Loucy (cell line): ENCODE measurements at regions not wholly inside any gene's neighbourhood (a gene's known extent, or its start where the extent isn't known, plus 50 kb on each side); places are given as distances from the start of the nearest gene placed in this dataset.

Experiments used
- H2AFZ ChIP-seq: fragments of 200-600 bp; sonication (generic); 2 replicates; pipeline ENCODE4 v1.6.0; 2016; ENCODE audit warnings: antibody characterized with exemption, mild to moderate bottlenecking, low read length, moderate library complexity
- H3F3A ChIP-seq: fragments of 200-600 bp; 2 replicates; pipeline ENCODE4 v1.6.0; 2016; ENCODE audit warnings: antibody characterized with exemption, low read depth, mild to moderate bottlenecking
- H3K27me3 ChIP-seq: fragments of 200-600 bp; sonication (generic); 2 replicates; pipeline ENCODE4 v1.6.1; 2014; ENCODE audit warnings: low read length, mild to moderate bottlenecking; ENCODE audit not compliant: insufficient read depth, poor library complexity, severe bottlenecking
- H3K36me3 ChIP-seq: fragments of 200-600 bp; sonication (generic); 2 replicates; pipeline ENCODE4 v1.6.1; 2016; ENCODE audit warnings: low read length; ENCODE audit not compliant: insufficient read depth
- H3K4me1 ChIP-seq: fragments of 200-600 bp; sonication (generic); 2 replicates; pipeline ENCODE4 v1.5.1; 2014; ENCODE audit warnings: low read length, mild to moderate bottlenecking; ENCODE audit not compliant: insufficient read depth, poor library complexity, severe bottlenecking
- H3K4me2 ChIP-seq: fragments of 200-600 bp; sonication (generic); 2 replicates; pipeline ENCODE4 v1.6.0; 2014; ENCODE audit warnings: antibody characterized with exemption, low read length, low read depth, mild to moderate bottlenecking; ENCODE audit not compliant: poor library complexity, severe bottlenecking
- H3K4me3 ChIP-seq: fragments of 200-600 bp; sonication (generic); 2 replicates; pipeline ENCODE4 v1.5.1; 2014; ENCODE audit warnings: low read length, mild to moderate bottlenecking, mixed read lengths; ENCODE audit not compliant: poor library complexity, severe bottlenecking
- H3K79me2 ChIP-seq: fragments of 200-600 bp; sonication (generic); 2 replicates; pipeline ENCODE4 v1.6.1; 2014; ENCODE audit warnings: low read length; ENCODE audit not compliant: insufficient read depth
- H3K9ac ChIP-seq: fragments of 200-600 bp; sonication (generic); 2 replicates; pipeline ENCODE4 v1.6.0; 2014; ENCODE audit warnings: mild to moderate bottlenecking, low read depth, low read length, moderate library complexity; ENCODE audit not compliant: poor library complexity, severe bottlenecking
- H3K9me2 ChIP-seq: fragments of 200-600 bp; sonication (generic); replicated peaks from 2 replicates; pipeline ENCODE4 v1.6.1; 2016; ENCODE audit warnings: low read depth, low read length, mixed read lengths
- H3K9me3 ChIP-seq: fragments of 200-600 bp; sonication (generic); 2 replicates; pipeline ENCODE4 v1.6.1; 2014; ENCODE audit warnings: mild to moderate bottlenecking, antibody characterized with exemption, low read length, low read depth; ENCODE audit not compliant: insufficient read depth
- H4K20me1 ChIP-seq: fragments of 200-600 bp; sonication (generic); 2 replicates; pipeline ENCODE4 v1.6.0; 2014; ENCODE audit warnings: antibody characterized with exemption, low read length, mild to moderate bottlenecking; ENCODE audit not compliant: insufficient read depth, poor library complexity, severe bottlenecking
- CTCF ChIP-seq: fragments of 200-600 bp; sonication (generic); conservative IDR thresholded peaks from 2 replicates; pipeline ENCODE4 v1.5.1; 2014; ENCODE audit warnings: mild to moderate bottlenecking, antibody characterized with exemption, low read length
- EZH2phosphoT487 ChIP-seq: fragments of 200-600 bp; IDR thresholded peaks from 2 replicates; pipeline ENCODE4 v1.6.1; 2018; ENCODE audit warnings: antibody characterized with exemption, mild to moderate bottlenecking, moderate library complexity, borderline replicate concordance

GRCh38 chr12:124085419-124086296 is 112.6 kb downstream of the ZNF664 start:
- Histone ChIP-seq H3K4me3 (no peak overlapping the region), H3F3A (no peaks in the 10 kb centered on the region), H3K9me3 (no peaks in the 10 kb centered on the region), H3K79me2 (no peaks in the 10 kb centered on the region), H3K9ac (no peak overlapping the region), H3K27me3 (no peaks in the 10 kb centered on the region), H2AFZ (no peak overlapping the region), H4K20me1 (no peaks in the 10 kb centered on the region), H3K4me2 (no peak overlapping the region), H3K36me3 (no peaks in the 10 kb centered on the region), H3K9me2 (no peaks in the 10 kb centered on the region), H3K4me1 (no peaks in the 10 kb centered on the region)
- TF ChIP-seq EZH2phosphoT487 = no peak
- TF ChIP-seq CTCF = no peak

GRCh38 chr12:124086299-124086898 is 113.4 kb downstream of the ZNF664 start:
- H3K4me1 ChIP-seq = no peaks in the 10 kb centered on the region
- H3K9ac ChIP-seq = no peak overlapping the region
- H2AFZ ChIP-seq = no peak overlapping the region
- no peaks in the 10 kb centered on the region for H4K20me1 ChIP-seq
- TF ChIP-seq EZH2phosphoT487 = no peak
- no peaks in the 10 kb centered on the region for H3K79me2 ChIP-seq
- no peaks in the 10 kb centered on the region for H3K36me3 ChIP-seq
- H3K9me3 ChIP-seq = no peaks in the 10 kb centered on the region
- no peak overlapping the region for H3K4me2 ChIP-seq
- no peak overlapping the region for H3K4me3 ChIP-seq
- no peaks in the 10 kb centered on the region for H3K27me3 ChIP-seq
- H3K9me2 ChIP-seq = no peaks in the 10 kb centered on the region
- H3F3A ChIP-seq = no peaks in the 10 kb centered on the region

- Histone ChIP-seq H3K9ac (no peak overlapping the region), H4K20me1 (no peaks in the 10 kb centered on the region), H3K27me3 (no peaks in the 10 kb centered on the region), H3K4me1 (no peaks in the 10 kb centered on the region), H3F3A (no peaks in the 10 kb centered on the region), H2AFZ (no peak overlapping the region), H3K4me2 (no peak overlapping the region), H3K9me3 (no peaks in the 10 kb centered on the region; the same call in 1 of the 2 replicates), H3K4me3 (no peak overlapping the region), H3K79me2 (no peaks in the 10 kb centered on the region), H3K9me2 (no peaks in the 10 kb centered on the region), H3K36me3 (no peaks in the 10 kb centered on the region)
- TF ChIP-seq CTCF (no peak), EZH2phosphoT487 (no peak)
Observed at GRCh38 chr12:124087266-124088051, 114.4 kb downstream of the ZNF664 start.
